Nephron progenitor cell (in vitro differentiated cells): ENCODE measurements at regions not wholly inside any gene's neighbourhood (a gene's known extent, or its start where the extent isn't known, plus 50 kb on each side); places are given as distances from the start of the nearest gene placed in this dataset.

Experiments
- DNase-seq: peaks from one replicate; pipeline ENCODE4 v3.0.0; 2021
- H3K27ac Mint-ChIP-seq: 2 replicates; pipeline ENCODE4 v1.8.0; 2021; ENCODE audit warnings: mild to moderate bottlenecking, moderate library complexity, mixed read lengths
- H3K27me3 Mint-ChIP-seq: 2 replicates; pipeline ENCODE4 v1.8.0; 2021; ENCODE audit warnings: mild to moderate bottlenecking, low read depth, mixed read lengths; ENCODE audit not compliant: poor library complexity
- H3K36me3 Mint-ChIP-seq: 2 replicates; pipeline ENCODE4 v1.8.0; 2021; ENCODE audit warnings: low read depth, mixed read lengths
- H3K4me1 Mint-ChIP-seq: 2 replicates; pipeline ENCODE4 v1.8.0; 2021; ENCODE audit warnings: mixed read lengths
- H3K4me3 Mint-ChIP-seq: 2 replicates; pipeline ENCODE4 v1.8.0; 2021; ENCODE audit warnings: mild to moderate bottlenecking, moderate library complexity, mixed read lengths
- H3K9me3 Mint-ChIP-seq: 2 replicates; pipeline ENCODE4 v1.8.0; 2021; ENCODE audit warnings: mild to moderate bottlenecking, moderate library complexity, mixed read lengths
- CTCF ChIP-seq: fragments of 200-600 bp; sonication (generic); IDR thresholded peaks from 2 replicates; pipeline ENCODE4 v1.5.0; 2021; ENCODE audit warnings: antibody characterized with exemption

- TF ChIP-seq CTCF: peak; percentile 67
- DNase-seq: peak; percentile 18
- H3K9me3 Mint-ChIP-seq: peaks cover 4% of the 10 kb centered on the region
- H3K36me3 Mint-ChIP-seq: no peaks in the 10 kb centered on the region
- H3K4me1 Mint-ChIP-seq: no peaks in the 10 kb centered on the region
- no peak overlapping the region for H3K4me3 Mint-ChIP-seq
- H3K27ac Mint-ChIP-seq: no peak overlapping the region
- peaks cover 6% of the 10 kb centered on the region for H3K27me3 Mint-ChIP-seq
These were observed 75.2 kb upstream of the SMARCA2 start for GRCh38 chr9:1939926-1940368.

DNA sequence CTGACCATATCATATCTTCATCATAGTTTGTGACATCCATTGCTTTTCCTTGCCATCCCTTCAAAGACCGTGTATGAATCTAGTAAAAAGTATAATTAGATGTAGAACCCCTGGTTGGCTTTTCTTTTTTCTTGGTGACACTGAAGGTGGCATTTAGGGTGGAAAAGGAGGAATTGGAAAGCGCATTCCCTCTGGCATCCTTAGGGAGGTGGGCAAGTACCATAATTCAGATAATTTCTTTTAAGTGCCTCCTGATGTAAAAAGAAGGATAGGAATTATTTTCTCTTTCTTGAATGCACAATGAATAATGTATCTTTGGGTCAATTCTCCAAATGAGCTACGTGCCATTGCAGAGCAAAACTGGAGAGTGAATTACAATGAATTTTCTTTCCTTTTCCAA lies 73.2 kb upstream of the SMARCA2 start:
- no peak for DNase-seq
- Mint-ChIP-seq H3K4me3 (no peak overlapping the region), H3K9me3 (no peaks in the 10 kb centered on the region), H3K27ac (no peak overlapping the region), H3K27me3 (peaks cover 6% of the 10 kb centered on the region), H3K36me3 (no peaks in the 10 kb centered on the region), H3K4me1 (no peaks in the 10 kb centered on the region)
- no peak for TF ChIP-seq CTCF

GRCh38 chr9:1946526-1947283 lies 68.4 kb upstream of the SMARCA2 start:
- Mint-ChIP-seq H3K4me1 (no peaks in the 10 kb centered on the region), H3K27me3 (peaks cover 3% of the 10 kb centered on the region), H3K27ac (no peak overlapping the region), H3K9me3 (no peaks in the 10 kb centered on the region), H3K4me3 (no peak overlapping the region), H3K36me3 (no peaks in the 10 kb centered on the region)
- DNase-seq: no peak
- no peak for TF ChIP-seq CTCF

- TF ChIP-seq CTCF: no peak
- H3K9me3 Mint-ChIP-seq: no peaks in the 10 kb centered on the region
- DNase-seq: no peak
- H3K36me3 Mint-ChIP-seq: no peaks in the 10 kb centered on the region
- H3K27me3 Mint-ChIP-seq: peaks cover 3% of the 10 kb centered on the region
- no peak overlapping the region for H3K27ac Mint-ChIP-seq
- no peaks in the 10 kb centered on the region for H3K4me1 Mint-ChIP-seq
- H3K4me3 Mint-ChIP-seq: no peak overlapping the region
These were observed 67.7 kb upstream of the SMARCA2 start for GRCh38 chr9:1947438-1947837.

DNA sequence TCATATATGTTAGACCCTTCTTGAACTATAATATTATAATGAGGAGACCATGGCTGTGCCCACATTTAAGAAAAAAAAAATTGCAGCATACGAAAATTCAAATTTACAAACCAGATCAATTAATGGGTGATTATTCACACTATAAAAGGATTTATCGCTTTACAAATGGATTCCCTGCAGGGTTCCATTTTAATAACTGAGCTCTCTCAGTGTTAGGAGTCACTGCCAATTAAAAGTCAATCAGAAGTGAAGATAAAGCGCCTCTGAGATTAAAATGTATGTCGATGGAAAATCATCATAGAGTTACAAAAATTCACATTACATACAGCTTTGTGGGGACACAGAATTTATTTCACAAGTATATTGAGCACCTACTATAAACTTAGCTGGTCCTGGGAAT lies 66.6 kb upstream of the SMARCA2 start:
- no peak overlapping the region for H3K4me3 Mint-ChIP-seq
- H3K27me3 Mint-ChIP-seq: peaks cover 3% of the 10 kb centered on the region

More for the DNA sequence above, 66.6 kb upstream of the SMARCA2 start:
- Mint-ChIP-seq H3K9me3 (no peaks in the 10 kb centered on the region), H3K36me3 (no peaks in the 10 kb centered on the region), H3K27ac (no peak overlapping the region), H3K4me1 (no peaks in the 10 kb centered on the region)
- no peak for TF ChIP-seq CTCF
- no peak for DNase-seq
